ENCODE measurements at regions not wholly inside any gene's neighbourhood (a gene's known extent, or its start where the extent isn't known, plus 50 kb on each side); places are given as distances from the start of the nearest gene placed in this dataset.

- TF ChIP-seq CTCF (optimal IDR thresholded peaks at IDR 0.05 in 1 of 3, IDR thresholded peaks at IDR 0.05 in 1 of 3, conservative IDR thresholded peaks at IDR 0.05 in 1 of 3; ENCODE audit: extremely low read depth in 1 of 3, insufficient read depth in 2 of 3, low read length in 3 of 3) (no peak), EZH2 (IDR thresholded peaks at IDR 0.05; ENCODE audit: low read length) (no peak)
Observed at GRCh38 chr6:22098601-22099031, 198.2 kb downstream of the PRL start.

Measured in keratinocyte (primary cell).